ENCODE measurements at regions not wholly inside any gene's neighbourhood (a gene's known extent, or its start where the extent isn't known, plus 50 kb on each side); places are given as distances from the start of the nearest gene placed in this dataset.
"Not testable (repeated sequence)": the region's sequence is repeated elsewhere in the genome, so short reads cannot be mapped to it uniquely, and the experiment has no call there.

DNA sequence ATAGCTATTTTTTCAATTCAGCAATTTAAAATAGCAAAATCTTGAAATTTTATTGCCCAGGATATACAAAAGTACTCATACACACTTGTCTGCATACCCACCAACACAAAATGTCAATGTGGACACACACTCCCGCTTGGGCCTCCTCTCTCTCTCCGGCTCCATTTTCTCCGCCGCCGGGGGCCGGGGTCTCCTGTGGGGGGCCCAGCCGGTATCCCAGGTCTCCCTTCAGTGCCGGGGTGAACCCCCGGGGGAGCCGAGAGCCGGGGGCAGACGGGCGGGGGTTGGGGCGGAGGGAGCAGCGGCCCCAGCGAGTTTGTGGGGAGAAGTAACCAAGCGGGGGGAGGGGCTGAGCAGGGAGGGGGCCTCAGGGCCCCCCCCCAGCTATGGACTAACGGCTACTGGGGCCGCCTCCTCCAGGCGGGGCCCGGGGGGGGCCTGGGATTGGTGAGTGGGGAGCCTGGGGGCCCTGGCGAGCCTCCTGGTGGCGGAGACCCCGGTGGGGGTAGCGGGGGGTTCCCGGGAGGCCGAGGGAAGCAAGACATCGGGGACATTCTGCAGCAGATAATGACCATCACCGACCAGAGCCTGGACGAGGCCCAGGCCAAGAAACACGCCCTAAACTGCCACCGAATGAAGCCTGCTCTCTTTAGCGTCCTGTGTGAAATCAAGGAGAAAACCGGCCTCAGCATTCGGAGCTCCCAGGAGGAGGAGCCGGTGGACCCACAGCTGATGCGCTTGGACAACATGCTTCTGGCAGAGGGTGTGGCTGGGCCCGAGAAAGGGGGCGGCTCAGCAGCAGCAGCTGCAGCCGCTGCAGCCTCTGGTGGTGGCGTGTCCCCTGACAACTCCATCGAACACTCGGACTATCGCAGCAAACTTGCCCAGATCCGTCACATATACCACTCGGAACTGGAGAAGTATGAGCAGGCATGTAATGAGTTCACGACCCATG is 56.6 kb downstream of the CHST2 start:
- not testable (repeated sequence) for H3K27ac Mint-ChIP-seq; H3K4me3 Mint-ChIP-seq; H3K9me3 ChIP-seq (ENCODE audit: control insufficient read depth, low read length, poor library complexity, severe bottlenecking); H3K36me3 Mint-ChIP-seq (ENCODE audit: low read depth); ATAC-seq; DNase-seq; H3K27me3 Mint-ChIP-seq
- H3K4me1 Mint-ChIP-seq, result peaks cover 15% of the 10 kb centered on the region

DNA sequence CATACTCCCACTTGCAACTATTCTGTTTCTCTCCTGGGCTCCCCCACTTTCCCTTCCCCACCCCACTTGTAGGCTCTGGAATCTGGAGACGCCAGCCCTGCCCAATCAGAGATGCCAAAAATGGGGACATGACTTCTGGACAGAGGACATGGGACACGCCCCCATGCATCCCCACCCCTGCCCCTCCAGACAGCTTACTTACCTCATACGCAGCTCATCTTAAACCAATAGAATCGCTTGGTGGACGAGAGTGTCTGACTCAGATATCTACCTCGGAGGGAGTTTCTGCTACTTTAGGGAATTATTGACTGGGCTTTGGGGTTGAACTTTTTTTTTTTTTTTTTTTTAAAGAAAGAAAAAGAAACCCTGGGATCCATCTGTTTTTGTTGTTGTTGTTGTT is 58.4 kb downstream of the CHST2 start:
- not testable (repeated sequence) for H3K4me1 Mint-ChIP-seq; H3K9me3 ChIP-seq (ENCODE audit: control insufficient read depth, low read length, poor library complexity, severe bottlenecking); H3K4me3 Mint-ChIP-seq; H3K27me3 Mint-ChIP-seq; H3K27ac Mint-ChIP-seq; H3K36me3 Mint-ChIP-seq (ENCODE audit: low read depth); DNase-seq
- peak; percentile 55 for ATAC-seq

- DNase-seq; H3K4me1 Mint-ChIP-seq; H3K27me3 Mint-ChIP-seq; H3K9me3 ChIP-seq (ENCODE audit: control insufficient read depth, low read length, poor library complexity, severe bottlenecking); H3K27ac Mint-ChIP-seq; H3K4me3 Mint-ChIP-seq; H3K36me3 Mint-ChIP-seq (ENCODE audit: low read depth); ATAC-seq: not testable (repeated sequence)
Observed at GRCh38 chr3:143178775-143179548, 59.4 kb downstream of the CHST2 start.

DNA sequence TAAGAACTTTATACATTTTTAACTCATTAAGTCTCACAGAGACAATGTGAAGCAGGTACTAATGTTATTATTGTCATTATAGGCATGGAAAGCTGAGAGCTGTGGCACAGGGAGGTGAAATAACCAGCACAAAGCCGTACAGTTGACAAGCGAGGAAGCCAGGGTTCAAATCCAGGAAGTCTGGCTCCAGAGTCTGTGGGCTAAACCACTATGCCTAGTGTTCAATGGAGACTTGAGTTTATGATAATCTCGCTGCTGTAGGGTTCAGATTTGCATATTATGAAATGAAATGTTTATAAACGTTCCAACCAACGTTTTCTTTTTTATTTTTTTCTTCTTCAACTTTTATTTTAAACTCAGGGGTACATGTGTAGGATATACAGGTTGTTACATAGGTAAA is 60.0 kb downstream of the CHST2 start:
- peaks cover 3% of the 10 kb centered on the region for H3K36me3 Mint-ChIP-seq (ENCODE audit: low read depth)
- no peak overlapping the region for H3K4me3 Mint-ChIP-seq
- ATAC-seq (no peak), DNase-seq (no peak)
- H3K4me1 Mint-ChIP-seq, result peaks cover 5% of the 10 kb centered on the region
- no peak overlapping the region for H3K27ac Mint-ChIP-seq
- no peaks in the 10 kb centered on the region for H3K9me3 ChIP-seq (ENCODE audit: control insufficient read depth, low read length, poor library complexity, severe bottlenecking)
- no peaks in the 10 kb centered on the region for H3K27me3 Mint-ChIP-seq

- H3K27ac Mint-ChIP-seq, H3K4me3 Mint-ChIP-seq, H3K4me1 Mint-ChIP-seq: not testable (repeated sequence)
Observed at GRCh38 chr3:143180860-143181259, 61.3 kb downstream of the CHST2 start.

DNA sequence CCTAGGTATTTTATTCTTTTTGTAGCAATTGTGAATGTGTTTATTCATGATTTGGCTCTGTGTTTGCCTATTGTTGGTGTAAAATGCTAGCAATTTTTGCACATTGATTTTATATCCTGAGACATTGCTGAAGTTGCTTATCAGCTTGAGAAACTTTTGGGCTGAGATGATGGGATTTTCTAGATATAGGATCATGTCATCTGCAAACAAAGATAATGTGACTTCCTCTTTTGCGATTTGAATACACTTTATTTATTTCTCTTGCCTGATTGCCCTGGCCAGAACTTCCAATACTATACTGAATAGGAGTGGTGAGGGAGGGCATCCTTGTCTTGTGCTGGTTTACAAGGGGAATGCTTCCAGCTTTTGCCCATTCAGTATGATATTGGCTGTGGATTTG is 62.4 kb downstream of the CHST2 start:
- not testable (repeated sequence) for ATAC-seq; H3K4me1 Mint-ChIP-seq; H3K9me3 ChIP-seq (ENCODE audit: control insufficient read depth, low read length, poor library complexity, severe bottlenecking); H3K27ac Mint-ChIP-seq; DNase-seq; H3K36me3 Mint-ChIP-seq (ENCODE audit: low read depth); H3K4me3 Mint-ChIP-seq; H3K27me3 Mint-ChIP-seq

More at GRCh38 chr3:143180860-143181259, 61.3 kb downstream of the CHST2 start:
- not testable (repeated sequence) for H3K36me3 Mint-ChIP-seq (ENCODE audit: low read depth); ATAC-seq; DNase-seq; H3K27me3 Mint-ChIP-seq; H3K9me3 ChIP-seq (ENCODE audit: control insufficient read depth, low read length, poor library complexity, severe bottlenecking)

- no peak for ATAC-seq
- Mint-ChIP-seq H3K4me1 (no peaks in the 10 kb centered on the region), H3K4me3 (no peak overlapping the region), H3K27ac (no peak overlapping the region), H3K27me3 (no peaks in the 10 kb centered on the region), H3K36me3 (ENCODE audit: low read depth) (no peaks in the 10 kb centered on the region)
- no peaks in the 10 kb centered on the region for H3K9me3 ChIP-seq (ENCODE audit: control insufficient read depth, low read length, poor library complexity, severe bottlenecking)
- DNase-seq, result no peak
Observed at GRCh38 chr3:143182866-143183664, 63.5 kb downstream of the CHST2 start.

DNA sequence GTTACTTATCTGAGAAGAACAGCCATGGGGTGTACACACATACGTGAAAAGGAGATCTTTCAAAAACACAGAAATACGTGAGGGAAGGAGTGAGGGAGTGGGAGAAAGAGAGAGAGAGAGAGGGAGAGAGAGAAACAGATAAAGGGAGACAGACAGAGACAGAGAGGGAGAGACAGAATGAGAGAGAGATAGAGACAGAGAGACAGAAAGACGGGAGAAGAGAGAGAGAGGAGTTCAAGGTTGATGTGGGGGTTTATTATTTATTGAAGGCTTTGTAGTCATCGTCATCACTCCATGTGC is 64.0 kb downstream of the CHST2 start:
- no peaks in the 10 kb centered on the region for H3K36me3 Mint-ChIP-seq (ENCODE audit: low read depth)
- no peaks in the 10 kb centered on the region for H3K9me3 ChIP-seq (ENCODE audit: control insufficient read depth, low read length, poor library complexity, severe bottlenecking)
- DNase-seq, result no peak
- no peak for ATAC-seq
- no peaks in the 10 kb centered on the region for H3K27me3 Mint-ChIP-seq
- H3K4me1 Mint-ChIP-seq, result no peaks in the 10 kb centered on the region
- no peak overlapping the region for H3K27ac Mint-ChIP-seq
- no peak overlapping the region for H3K4me3 Mint-ChIP-seq

GRCh38 chr3:143184099-143184498 is 64.5 kb downstream of the CHST2 start:
- no peaks in the 10 kb centered on the region for H3K9me3 ChIP-seq (ENCODE audit: control insufficient read depth, low read length, poor library complexity, severe bottlenecking)
- Mint-ChIP-seq H3K4me1 (no peaks in the 10 kb centered on the region), H3K27me3 (no peaks in the 10 kb centered on the region), H3K27ac (no peak overlapping the region), H3K36me3 (ENCODE audit: low read depth) (no peaks in the 10 kb centered on the region), H3K4me3 (no peak overlapping the region)
- ATAC-seq, result no peak
- no peak for DNase-seq

DNA sequence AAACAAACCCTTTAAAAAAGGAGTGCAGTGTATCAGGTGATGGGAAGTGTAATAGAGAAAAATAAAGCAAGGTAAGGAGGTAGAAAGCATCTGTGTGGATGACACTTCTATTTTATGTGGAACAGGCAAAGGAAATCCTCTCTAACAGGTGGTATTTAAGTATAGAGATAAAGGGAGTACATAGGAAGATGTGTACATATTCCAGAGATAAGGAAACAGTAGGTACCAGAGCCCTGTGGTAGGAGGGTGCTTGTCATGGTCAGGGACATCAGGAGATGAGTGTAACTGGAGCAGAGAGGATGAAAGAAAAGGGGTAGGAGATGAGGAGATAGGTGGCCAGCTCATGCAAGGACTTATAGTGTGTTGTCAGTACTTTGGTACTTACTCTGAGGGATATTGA is 65.8 kb downstream of the CHST2 start:
- H3K36me3 Mint-ChIP-seq (ENCODE audit: low read depth), result no peaks in the 10 kb centered on the region
- no peaks in the 10 kb centered on the region for H3K9me3 ChIP-seq (ENCODE audit: control insufficient read depth, low read length, poor library complexity, severe bottlenecking)
- no peak overlapping the region for H3K27ac Mint-ChIP-seq
- no peaks in the 10 kb centered on the region for H3K4me1 Mint-ChIP-seq
- ATAC-seq (no peak), DNase-seq (no peak)
- H3K27me3 Mint-ChIP-seq, result no peaks in the 10 kb centered on the region
- no peak overlapping the region for H3K4me3 Mint-ChIP-seq

DNA sequence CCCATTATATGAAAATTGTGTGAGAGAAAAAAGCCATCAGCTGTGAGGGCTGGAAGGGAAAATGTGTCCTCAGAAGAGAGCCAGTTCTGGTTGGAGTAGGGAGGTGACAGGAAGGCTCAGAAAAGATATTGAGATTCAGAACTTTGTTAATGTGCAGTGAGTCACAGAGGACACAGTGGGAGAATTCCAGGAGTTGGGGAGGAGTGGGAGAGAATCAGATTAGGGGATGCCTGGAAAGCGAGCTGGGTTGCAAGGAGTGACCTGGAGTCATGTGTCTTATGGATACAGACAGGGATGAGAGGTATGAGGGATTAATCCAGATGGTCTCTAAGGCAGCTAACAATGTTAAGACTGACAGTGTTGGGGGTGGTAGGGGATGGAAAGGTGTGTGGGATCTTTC is 67.5 kb downstream of the CHST2 start:
- Mint-ChIP-seq H3K36me3 (ENCODE audit: low read depth) (no peaks in the 10 kb centered on the region), H3K27ac (no peak overlapping the region), H3K4me1 (peaks cover 1% of the 10 kb centered on the region), H3K27me3 (no peaks in the 10 kb centered on the region), H3K4me3 (no peak overlapping the region)
- no peak for ATAC-seq
- no peak for DNase-seq
- H3K9me3 ChIP-seq (ENCODE audit: control insufficient read depth, low read length, poor library complexity, severe bottlenecking), result no peaks in the 10 kb centered on the region

DNA sequence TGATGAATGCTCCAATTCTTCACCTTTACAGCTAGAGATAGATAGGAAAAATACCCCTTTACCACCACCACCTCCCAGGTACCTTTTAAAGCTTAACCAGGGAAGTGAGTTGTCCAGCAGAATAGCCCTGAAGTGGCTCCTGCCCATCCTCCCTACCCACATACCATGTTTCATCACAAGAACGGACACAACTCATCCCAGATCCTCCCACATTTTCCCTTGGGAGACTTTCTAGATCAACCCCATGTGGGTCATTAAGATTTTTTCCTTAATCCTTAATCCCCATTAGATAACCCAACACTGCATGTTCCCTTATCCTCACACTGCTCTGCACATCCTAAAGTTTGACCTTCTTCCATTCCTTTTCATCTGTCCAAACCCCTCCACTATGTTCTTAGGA is 69.3 kb downstream of the CHST2 start:
- ATAC-seq, result no peak
- Mint-ChIP-seq H3K36me3 (ENCODE audit: low read depth) (no peaks in the 10 kb centered on the region), H3K4me3 (no peak overlapping the region), H3K4me1 (peaks cover 3% of the 10 kb centered on the region), H3K27ac (no peak overlapping the region), H3K27me3 (no peaks in the 10 kb centered on the region)
- no peak for DNase-seq
- peaks cover 2% of the 10 kb centered on the region for H3K9me3 ChIP-seq (ENCODE audit: control insufficient read depth, low read length, poor library complexity, severe bottlenecking)

DNA sequence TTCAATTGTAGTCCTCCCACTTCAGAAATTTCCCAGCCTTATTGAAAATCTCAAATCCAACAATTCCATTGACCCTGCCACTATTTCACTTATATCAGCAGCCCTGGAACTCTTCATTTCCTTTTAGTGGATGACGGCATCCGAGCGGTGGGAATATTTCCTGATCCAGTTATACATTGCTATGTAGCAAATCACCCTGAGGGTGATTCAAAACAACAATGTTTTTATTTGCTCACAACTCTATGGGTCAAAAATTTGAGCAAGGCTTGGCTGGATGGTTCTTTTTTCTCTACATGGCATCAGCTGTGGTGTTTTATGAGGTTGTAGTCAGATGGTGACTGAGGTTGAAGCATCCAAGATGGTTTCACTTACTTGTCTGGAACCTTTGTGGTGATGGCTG is 70.5 kb downstream of the CHST2 start:
- DNase-seq, result no peak
- peaks cover 3% of the 10 kb centered on the region for H3K4me1 Mint-ChIP-seq
- ATAC-seq, result no peak
- H3K36me3 Mint-ChIP-seq (ENCODE audit: low read depth), result no peaks in the 10 kb centered on the region
- H3K4me3 Mint-ChIP-seq, result no peak overlapping the region
- H3K27me3 Mint-ChIP-seq, result no peaks in the 10 kb centered on the region
- peaks cover 2% of the 10 kb centered on the region for H3K9me3 ChIP-seq (ENCODE audit: control insufficient read depth, low read length, poor library complexity, severe bottlenecking)
- no peak overlapping the region for H3K27ac Mint-ChIP-seq

All from T-helper 17 cell (primary cell).